Keratinocyte (primary cell): ENCODE measurements at regions not wholly inside any gene's neighbourhood (a gene's known extent, or its start where the extent isn't known, plus 50 kb on each side); places are given as distances from the start of the nearest gene placed in this dataset.

Experiments
- EZH2 ChIP-seq: IDR thresholded peaks from one replicate; pipeline ENCODE4 v1.6.1; 2012; ENCODE audit warnings: inconsistent platforms, mild to moderate bottlenecking, low read length, moderate library complexity
- TF ChIP-seq, protein P1 (sequence below), 3 experiments: IDR thresholded peaks in 1 of 3; conservative IDR thresholded peaks in 1 of 3; optimal IDR thresholded peaks in 1 of 3; 2 replicates in 2 of 3; 3 replicates in 1 of 3; pipeline versions ENCODE3 to v1.5.1; 2011; ENCODE audit warnings: low read length in 3 of 3, mild to moderate bottlenecking in 3 of 3, moderate library complexity in 2 of 3, control low read depth in 1 of 3, inconsistent platforms in 1 of 3; ENCODE audit not compliant: insufficient read depth in 2 of 3; ENCODE audit errors: extremely low read depth in 1 of 3

DNA sequence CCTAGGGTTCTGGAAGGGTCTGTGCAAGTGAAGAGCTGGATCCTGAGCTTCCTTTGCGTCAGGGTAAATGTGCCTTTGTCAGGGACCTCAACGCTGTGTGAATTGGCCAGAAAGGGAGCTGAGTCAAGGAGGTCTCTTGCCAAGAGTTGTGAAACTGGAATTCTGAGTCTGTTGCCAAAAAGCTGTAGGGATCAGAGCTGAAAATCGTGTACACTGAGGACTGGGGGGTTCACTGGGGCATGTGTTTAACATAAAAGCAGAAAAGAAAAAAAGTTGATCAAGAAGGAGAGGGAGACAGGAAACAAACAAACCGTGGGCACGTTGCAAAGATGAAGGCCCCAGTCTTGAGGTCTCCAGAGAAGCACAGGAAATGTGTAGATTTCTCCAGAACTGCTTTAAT is 1081.5 kb downstream of the VRK1 start:
- TF ChIP-seq, protein P1, sequence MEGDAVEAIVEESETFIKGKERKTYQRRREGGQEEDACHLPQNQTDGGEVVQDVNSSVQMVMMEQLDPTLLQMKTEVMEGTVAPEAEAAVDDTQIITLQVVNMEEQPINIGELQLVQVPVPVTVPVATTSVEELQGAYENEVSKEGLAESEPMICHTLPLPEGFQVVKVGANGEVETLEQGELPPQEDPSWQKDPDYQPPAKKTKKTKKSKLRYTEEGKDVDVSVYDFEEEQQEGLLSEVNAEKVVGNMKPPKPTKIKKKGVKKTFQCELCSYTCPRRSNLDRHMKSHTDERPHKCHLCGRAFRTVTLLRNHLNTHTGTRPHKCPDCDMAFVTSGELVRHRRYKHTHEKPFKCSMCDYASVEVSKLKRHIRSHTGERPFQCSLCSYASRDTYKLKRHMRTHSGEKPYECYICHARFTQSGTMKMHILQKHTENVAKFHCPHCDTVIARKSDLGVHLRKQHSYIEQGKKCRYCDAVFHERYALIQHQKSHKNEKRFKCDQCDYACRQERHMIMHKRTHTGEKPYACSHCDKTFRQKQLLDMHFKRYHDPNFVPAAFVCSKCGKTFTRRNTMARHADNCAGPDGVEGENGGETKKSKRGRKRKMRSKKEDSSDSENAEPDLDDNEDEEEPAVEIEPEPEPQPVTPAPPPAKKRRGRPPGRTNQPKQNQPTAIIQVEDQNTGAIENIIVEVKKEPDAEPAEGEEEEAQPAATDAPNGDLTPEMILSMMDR (optimal IDR thresholded peaks at IDR 0.05 in 1 of 3, IDR thresholded peaks at IDR 0.05 in 1 of 3, conservative IDR thresholded peaks at IDR 0.05 in 1 of 3; ENCODE audit: extremely low read depth in 1 of 3, insufficient read depth in 2 of 3, low read length in 3 of 3), result no peak
- TF ChIP-seq EZH2, result no peak
